ENCODE measurements at regions not wholly inside any gene's neighbourhood (a gene's known extent, or its start where the extent isn't known, plus 50 kb on each side); places are given as distances from the start of the nearest gene placed in this dataset.
A peak's percentile ranks its signal among the peaks of the same experiment; 100 is the strongest.

DNA sequence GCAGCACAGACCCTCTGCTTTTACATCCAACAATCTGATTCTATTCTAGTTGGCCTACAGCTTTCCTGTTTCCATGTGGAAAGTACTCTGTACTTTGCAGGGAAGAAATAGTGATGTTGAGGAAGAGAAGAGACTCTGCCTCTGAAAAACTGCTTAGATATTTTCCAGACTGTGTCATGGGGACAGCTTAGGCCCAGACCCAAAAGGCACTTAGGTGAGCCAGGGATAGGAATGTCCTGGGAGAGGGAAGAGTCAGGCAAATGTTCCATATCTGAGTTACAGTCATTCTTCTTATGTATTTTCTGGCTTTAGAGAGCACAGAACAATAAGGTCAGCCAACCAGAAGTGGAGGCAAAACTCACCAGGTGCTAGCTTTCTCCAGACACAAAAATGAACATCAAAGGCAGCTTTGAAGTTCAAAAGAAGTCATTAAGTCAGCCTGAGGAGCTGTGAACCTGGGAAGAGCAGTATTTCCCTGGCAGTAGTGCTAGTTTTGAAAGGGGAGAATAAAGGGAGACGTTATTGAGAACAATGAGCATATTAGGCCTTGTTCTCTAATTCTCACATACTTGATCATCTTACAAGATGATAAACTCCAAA is 199.7 kb upstream of the LMNTD1 start:
- no peak for DNase-seq (ENCODE audit: low spot score)

DNA sequence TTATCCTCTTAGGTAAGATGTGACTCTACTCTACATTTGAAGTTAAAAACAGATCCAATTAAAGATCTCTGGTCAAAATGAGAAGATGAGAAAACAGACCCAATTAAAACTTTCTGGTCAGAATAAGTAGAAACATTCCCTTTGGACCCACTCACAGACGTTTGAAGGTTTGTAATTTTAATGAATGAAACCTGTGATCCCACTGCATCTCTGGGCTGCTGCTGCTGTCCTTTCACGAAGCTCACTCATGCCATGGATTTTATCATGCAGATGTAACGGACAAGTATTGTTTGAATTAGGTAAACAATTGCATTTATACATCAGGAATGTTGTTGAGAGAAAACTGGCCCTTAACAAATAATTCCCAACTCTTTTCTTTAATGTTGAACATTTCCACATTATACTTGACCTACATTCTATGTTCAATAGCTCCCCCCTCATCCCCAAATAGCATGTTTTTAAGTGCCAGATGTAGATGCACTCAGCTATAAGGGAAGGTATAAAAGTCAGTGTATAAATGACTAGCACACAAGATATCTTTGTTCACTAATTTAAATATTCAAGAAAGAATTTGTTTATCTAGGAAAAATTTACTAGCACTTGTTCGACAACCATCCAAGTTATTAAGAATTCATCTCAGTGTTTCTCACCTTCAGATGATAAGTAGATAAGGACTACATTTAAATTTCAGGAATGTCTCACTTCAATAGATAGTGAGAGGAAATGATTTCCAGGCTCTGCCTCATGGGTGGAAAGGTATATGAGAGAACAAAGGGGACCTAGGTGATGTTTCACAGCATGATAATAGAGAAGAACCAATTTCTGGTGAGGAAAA is 202.3 kb upstream of the LMNTD1 start:
- no peak for DNase-seq (ENCODE audit: low spot score)

GRCh38 chr12:25755971-25756260 is 202.6 kb upstream of the RASSF8 start:
- DNase-seq (ENCODE audit: low spot score) = no peak

GRCh38 chr12:25757037-25757665 is 201.3 kb upstream of the RASSF8 start:
- peak; percentile 69 for DNase-seq (ENCODE audit: low spot score)

GRCh38 chr12:25759752-25760151 is 198.7 kb upstream of the RASSF8 start:
- no peak for DNase-seq (ENCODE audit: low spot score)

DNA sequence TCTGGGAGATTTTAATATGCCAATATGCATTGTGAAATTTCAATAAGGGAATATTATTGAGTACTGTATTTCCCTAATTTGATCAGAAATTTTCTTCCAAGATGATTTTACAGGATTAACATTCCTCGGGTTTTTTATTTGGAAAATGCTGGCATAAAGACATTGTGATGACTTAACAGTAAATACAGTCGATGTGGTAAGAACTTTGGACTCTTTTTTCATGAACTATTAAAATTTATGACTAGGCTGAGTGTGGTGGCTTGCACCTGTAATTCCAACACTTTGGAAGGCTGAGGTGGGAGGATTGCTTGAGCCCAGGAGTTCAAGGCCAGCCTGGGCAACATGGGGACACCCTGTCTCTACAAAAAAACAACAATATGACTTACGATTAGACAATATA is 197.1 kb upstream of the RASSF8 start:
- no peak for DNase-seq (ENCODE audit: low spot score)

- DNase-seq (ENCODE audit: low spot score) = no peak
These were observed 194.1 kb upstream of the RASSF8 start for GRCh38 chr12:25764409-25764808.

GRCh38 chr12:25764892-25765291 is 193.6 kb upstream of the RASSF8 start:
- DNase-seq (ENCODE audit: low spot score) = no peak

- DNase-seq (ENCODE audit: low spot score) = no peak
These were observed 190.9 kb upstream of the RASSF8 start for GRCh38 chr12:25767606-25768005.

- DNase-seq (ENCODE audit: low spot score) = no peak
These were observed 190.3 kb upstream of the RASSF8 start for GRCh38 chr12:25768151-25768550.

- DNase-seq (ENCODE audit: low spot score) = peak; percentile 67
These were observed 189.2 kb upstream of the RASSF8 start for GRCh38 chr12:25769082-25769945.

DNA sequence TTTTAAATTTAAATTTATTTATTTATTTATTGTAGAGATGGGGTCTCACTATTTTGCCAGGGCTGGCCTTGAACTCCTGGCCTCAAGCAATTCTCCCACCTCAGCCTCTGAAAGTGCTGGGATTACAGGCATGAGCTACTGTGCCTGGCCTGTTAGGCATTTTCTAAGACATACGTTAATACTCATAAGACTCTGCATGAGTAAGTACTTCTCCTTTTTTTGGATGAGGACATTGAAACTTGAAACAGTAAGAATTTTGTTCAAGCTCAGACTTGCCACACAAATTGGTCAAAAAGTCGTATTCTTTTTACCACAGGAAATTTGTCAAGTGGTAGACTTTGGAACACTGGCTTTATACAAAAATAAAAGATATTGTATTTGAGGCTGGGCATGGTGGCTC is 187.4 kb upstream of the RASSF8 start:
- DNase-seq (ENCODE audit: low spot score) = peak; percentile 30

DNA sequence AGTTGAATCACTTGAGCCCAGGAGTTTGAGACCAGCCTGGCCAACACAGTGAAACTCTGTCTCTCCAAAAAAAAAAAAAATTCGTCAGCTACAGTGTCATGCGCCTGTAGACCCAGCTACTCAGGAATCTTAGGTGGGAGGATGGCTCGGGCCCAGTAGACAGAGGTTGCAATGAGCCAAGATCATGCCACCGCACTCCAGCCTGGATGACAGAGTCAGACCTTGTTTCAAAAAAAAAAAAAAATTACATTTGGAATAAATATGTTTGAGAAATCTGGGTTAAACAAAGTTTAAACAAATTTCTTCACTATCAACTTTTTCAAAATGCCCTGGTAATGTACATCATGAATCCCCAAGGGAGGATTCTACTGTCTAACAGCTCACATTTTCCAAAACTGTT is 187.0 kb upstream of the RASSF8 start:
- DNase-seq (ENCODE audit: low spot score) = no peak

GRCh38 chr12:25775968-25776367 is 182.5 kb upstream of the RASSF8 start:
- DNase-seq (ENCODE audit: low spot score) = peak; percentile 49

- no peak for DNase-seq (ENCODE audit: low spot score)
These were observed 177.7 kb upstream of the RASSF8 start for GRCh38 chr12:25780771-25781170.

DNA sequence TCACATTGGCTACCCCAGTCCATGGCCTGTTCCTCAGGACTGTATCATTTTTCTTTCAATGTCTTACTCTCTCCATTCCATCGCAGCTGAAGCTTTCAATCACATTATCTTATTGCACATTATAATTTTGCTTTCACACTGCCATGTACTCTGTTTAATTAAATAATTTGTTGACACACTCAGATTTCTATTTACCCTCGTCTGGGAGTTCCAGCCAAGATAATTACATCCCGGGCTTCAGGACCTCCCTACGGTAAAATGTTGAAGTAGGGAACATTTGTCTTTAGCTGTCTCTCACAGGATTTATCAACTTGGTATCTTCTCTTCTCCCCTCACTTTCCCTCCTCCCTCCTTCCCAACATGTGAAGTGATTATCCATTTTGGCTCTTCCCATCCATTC is 177.2 kb upstream of the RASSF8 start:
- DNase-seq (ENCODE audit: low spot score) = no peak

- no peak for DNase-seq (ENCODE audit: low spot score)
These were observed 174.9 kb upstream of the RASSF8 start for GRCh38 chr12:25783566-25783965.

GRCh38 chr12:25784669-25785068 is 173.8 kb upstream of the RASSF8 start:
- DNase-seq (ENCODE audit: low spot score) = no peak

DNA sequence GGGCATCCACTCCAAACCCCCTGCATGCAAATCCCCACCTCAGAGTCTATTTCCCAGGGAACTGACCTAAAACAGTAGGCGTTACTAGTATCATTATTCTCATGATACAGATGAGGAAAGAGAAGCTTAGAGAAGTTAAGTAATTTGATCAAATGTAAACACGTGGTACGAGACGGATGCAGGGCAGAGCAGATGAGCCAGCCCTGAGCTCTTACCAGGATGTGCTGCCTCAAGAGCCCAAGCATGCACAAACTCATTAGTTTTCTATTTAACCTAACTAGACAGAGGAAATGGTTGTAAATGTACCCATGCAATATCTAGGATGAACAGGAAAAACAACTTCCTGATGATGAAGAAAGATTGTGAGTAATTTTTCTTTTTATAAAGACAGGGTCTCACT is 173.3 kb upstream of the RASSF8 start:
- no peak for DNase-seq (ENCODE audit: low spot score)

DNA sequence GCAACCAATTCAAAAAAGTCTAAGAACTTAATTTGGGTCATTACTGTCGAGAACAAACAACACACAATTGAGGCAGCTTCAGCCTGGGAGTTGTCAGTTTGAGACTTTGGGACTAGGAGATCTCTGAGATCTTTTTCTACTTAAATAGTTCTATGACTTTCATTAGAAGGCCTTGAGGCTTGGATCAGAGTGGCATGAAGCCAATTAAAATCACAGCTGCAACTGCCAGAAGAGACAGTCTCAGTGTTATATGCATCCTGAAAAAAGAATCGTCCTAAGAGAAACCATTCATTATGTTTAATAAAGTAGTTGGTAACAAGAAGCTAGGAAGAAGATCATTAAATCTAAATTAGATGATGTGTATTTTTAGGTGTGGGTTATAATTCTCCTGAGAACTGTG is 170.8 kb upstream of the RASSF8 start:
- no peak for DNase-seq (ENCODE audit: low spot score)

DNA sequence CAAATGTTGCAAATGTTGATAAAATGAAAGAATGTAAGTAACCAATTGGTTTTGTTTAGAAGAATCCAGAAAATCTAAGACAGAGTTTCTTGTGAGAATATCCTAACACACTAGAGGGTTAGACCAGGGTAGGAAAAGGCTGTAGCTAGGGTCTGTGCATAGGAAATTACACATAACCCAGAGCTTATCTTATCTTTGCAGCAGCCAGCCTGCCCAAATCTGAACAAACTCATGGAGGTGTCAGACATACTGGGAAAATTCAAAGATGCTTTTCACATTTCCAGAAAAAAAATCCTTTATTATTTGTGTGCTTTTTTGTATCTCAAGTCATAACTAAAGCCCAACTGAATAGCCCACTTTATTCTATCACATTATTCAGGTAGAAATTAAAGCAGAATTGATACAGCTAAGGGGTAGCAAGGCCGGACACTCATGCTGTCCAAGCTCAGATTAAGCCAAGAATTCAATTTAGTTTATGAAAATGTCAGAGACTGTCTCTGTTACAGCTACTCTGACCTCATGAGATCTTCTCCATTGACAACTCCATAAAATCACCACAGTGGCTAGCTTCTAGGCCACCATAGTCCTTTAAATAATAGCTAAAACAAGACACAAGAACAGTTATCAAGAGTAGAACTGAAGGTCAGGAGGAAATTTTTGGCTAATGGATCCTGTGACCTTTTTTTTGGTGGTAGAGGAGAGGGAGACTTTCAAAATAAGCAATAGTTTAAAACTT is 169.6 kb upstream of the RASSF8 start:
- DNase-seq (ENCODE audit: low spot score) = no peak

GRCh38 chr12:25789541-25789944 is 168.9 kb upstream of the RASSF8 start:
- peak; percentile 18 for DNase-seq (ENCODE audit: low spot score)
